Astrocyte (in vitro differentiated cells and primary cell): ENCODE measurements at regions not wholly inside any gene's neighbourhood (a gene's known extent, or its start where the extent isn't known, plus 50 kb on each side); places are given as distances from the start of the nearest gene placed in this dataset.

Source experiments
- DNase-seq: peaks from one replicate; pipeline ENCODE4 v3.0.0-alpha.2; 2010; ENCODE audit warnings: low read depth
- FAIRE-seq: peaks from 2 replicates; lab custom pipeline; 2011; peaks lifted over from hg19 to GRCh38; lab: Jason Lieb, UNC
- H2AFZ ChIP-seq: 2 replicates; pipeline ENCODE4 v1.6.0; 2012; ENCODE audit warnings: low read depth, low read length, inconsistent platforms
- H3K27ac ChIP-seq: 2 replicates; pipeline ENCODE4 v1.5.1; 2011; ENCODE audit warnings: low read depth, low read length, inconsistent platforms
- H3K27me3 ChIP-seq: 2 replicates; pipeline ENCODE4 v1.6.0; 2011; ENCODE audit warnings: low read length, inconsistent platforms; ENCODE audit not compliant: insufficient read depth
- H3K36me3 ChIP-seq: 2 replicates; pipeline ENCODE4 v1.5.1; 2011; ENCODE audit warnings: low read length, inconsistent platforms; ENCODE audit not compliant: insufficient read depth
- H3K4me1 ChIP-seq: 2 replicates; pipeline ENCODE4 v1.5.1; 2011; ENCODE audit warnings: low read length, inconsistent platforms; ENCODE audit not compliant: insufficient read depth
- H3K4me2 ChIP-seq: 2 replicates; pipeline ENCODE4 v1.6.0; 2012; ENCODE audit warnings: low read length, inconsistent platforms
- H3K4me3 ChIP-seq: 2 replicates; pipeline ENCODE4 v1.5.1; 2011; ENCODE audit warnings: low read depth, mild to moderate bottlenecking, low read length, inconsistent platforms; ENCODE audit not compliant: insufficient read depth
- H3K79me2 ChIP-seq: 2 replicates; pipeline ENCODE4 v1.6.0; 2012; ENCODE audit warnings: mild to moderate bottlenecking, low read length, inconsistent platforms; ENCODE audit not compliant: insufficient read depth
- H3K9ac ChIP-seq: 2 replicates; pipeline ENCODE4 v1.6.0; 2012; ENCODE audit warnings: mild to moderate bottlenecking, low read length, inconsistent platforms
- H3K9me3 ChIP-seq: 2 replicates; pipeline ENCODE4 v1.5.1; 2012; ENCODE audit warnings: low read depth, mild to moderate bottlenecking, low read length, inconsistent platforms; ENCODE audit not compliant: insufficient read depth
- H4K20me1 ChIP-seq: 2 replicates; pipeline ENCODE4 v1.6.0; 2012; ENCODE audit warnings: low read length, inconsistent platforms; ENCODE audit not compliant: insufficient read depth
- H3K27ac Mint-ChIP-seq: one replicate; pipeline ENCODE4 v1.8.0; 2021; ENCODE audit warnings: mild to moderate bottlenecking, mixed read lengths; ENCODE audit not compliant: unreplicated experiment
- H3K27me3 Mint-ChIP-seq: one replicate; pipeline ENCODE4 v1.8.0; 2021; ENCODE audit warnings: low read depth, mixed read lengths; ENCODE audit not compliant: unreplicated experiment
- H3K36me3 Mint-ChIP-seq: one replicate; pipeline ENCODE4 v1.8.0; 2021; ENCODE audit warnings: low read depth, mixed read lengths; ENCODE audit not compliant: unreplicated experiment
- H3K4me1 Mint-ChIP-seq: one replicate; pipeline ENCODE4 v1.8.0; 2021; ENCODE audit warnings: low read depth, mixed read lengths; ENCODE audit not compliant: unreplicated experiment
- H3K4me3 Mint-ChIP-seq: one replicate; pipeline ENCODE4 v1.8.0; 2021; ENCODE audit warnings: mild to moderate bottlenecking, moderate library complexity, mixed read lengths; ENCODE audit not compliant: unreplicated experiment
- H3K9me3 Mint-ChIP-seq: one replicate; pipeline ENCODE4 v1.8.0; 2021; ENCODE audit warnings: mild to moderate bottlenecking, mixed read lengths; ENCODE audit not compliant: unreplicated experiment
- EZH2 ChIP-seq: IDR thresholded peaks from 2 replicates; pipeline ENCODE4 v1.6.1; 2012; ENCODE audit warnings: mild to moderate bottlenecking, low read length, inconsistent platforms; ENCODE audit not compliant: insufficient read depth
- TF ChIP-seq, protein P1 (sequence below): IDR thresholded peaks from 2 replicates; pipeline ENCODE4 v1.5.1; 2011; ENCODE audit warnings: low read depth, mild to moderate bottlenecking, inconsistent platforms, low read length, moderate library complexity; ENCODE audit not compliant: insufficient read depth

DNA sequence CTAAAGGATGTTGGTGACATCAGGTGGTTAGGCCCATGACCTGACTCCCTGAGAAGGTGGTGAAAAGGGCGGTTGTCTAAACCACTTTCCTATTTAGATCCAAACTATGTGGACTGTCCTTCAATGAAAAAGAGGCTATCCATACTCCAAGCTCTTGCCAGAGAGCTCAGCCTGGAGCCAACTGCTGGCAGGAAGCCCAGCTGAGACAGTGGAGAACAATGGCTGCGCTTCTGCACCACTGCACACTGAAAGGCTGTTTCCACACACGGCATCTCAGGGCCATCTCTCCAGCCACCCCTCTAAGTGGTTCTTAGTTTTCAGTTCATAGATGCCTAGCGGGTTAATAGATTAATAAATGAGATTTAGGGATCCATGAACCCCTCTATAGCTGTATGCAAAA lies 488.8 kb upstream of the ZMIZ1 start:
- Histone ChIP-seq H3K9me3 (no peaks in the 10 kb centered on the region), H3K4me1 (peaks cover 10% of the 10 kb centered on the region), H3K27ac (no peak overlapping the region), H3K27me3 (peaks cover 9% of the 10 kb centered on the region), H3K4me2 (no peak overlapping the region), H3K4me3 (no peak overlapping the region), H3K79me2 (no peaks in the 10 kb centered on the region), H3K9ac (no peak overlapping the region), H2AFZ (no peak overlapping the region), H3K36me3 (no peaks in the 10 kb centered on the region), H4K20me1 (no peaks in the 10 kb centered on the region)
- Mint-ChIP-seq H3K27me3 (peaks cover 56% of the 10 kb centered on the region), H3K4me3 (no peak overlapping the region), H3K27ac (no peak overlapping the region), H3K4me1 (no peaks in the 10 kb centered on the region), H3K36me3 (no peaks in the 10 kb centered on the region), H3K9me3 (no peaks in the 10 kb centered on the region)
- DNase-seq (peak; percentile 74), FAIRE-seq (no peak)
- TF ChIP-seq, protein P1, sequence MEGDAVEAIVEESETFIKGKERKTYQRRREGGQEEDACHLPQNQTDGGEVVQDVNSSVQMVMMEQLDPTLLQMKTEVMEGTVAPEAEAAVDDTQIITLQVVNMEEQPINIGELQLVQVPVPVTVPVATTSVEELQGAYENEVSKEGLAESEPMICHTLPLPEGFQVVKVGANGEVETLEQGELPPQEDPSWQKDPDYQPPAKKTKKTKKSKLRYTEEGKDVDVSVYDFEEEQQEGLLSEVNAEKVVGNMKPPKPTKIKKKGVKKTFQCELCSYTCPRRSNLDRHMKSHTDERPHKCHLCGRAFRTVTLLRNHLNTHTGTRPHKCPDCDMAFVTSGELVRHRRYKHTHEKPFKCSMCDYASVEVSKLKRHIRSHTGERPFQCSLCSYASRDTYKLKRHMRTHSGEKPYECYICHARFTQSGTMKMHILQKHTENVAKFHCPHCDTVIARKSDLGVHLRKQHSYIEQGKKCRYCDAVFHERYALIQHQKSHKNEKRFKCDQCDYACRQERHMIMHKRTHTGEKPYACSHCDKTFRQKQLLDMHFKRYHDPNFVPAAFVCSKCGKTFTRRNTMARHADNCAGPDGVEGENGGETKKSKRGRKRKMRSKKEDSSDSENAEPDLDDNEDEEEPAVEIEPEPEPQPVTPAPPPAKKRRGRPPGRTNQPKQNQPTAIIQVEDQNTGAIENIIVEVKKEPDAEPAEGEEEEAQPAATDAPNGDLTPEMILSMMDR: no peak
- TF ChIP-seq EZH2: no peak

DNA sequence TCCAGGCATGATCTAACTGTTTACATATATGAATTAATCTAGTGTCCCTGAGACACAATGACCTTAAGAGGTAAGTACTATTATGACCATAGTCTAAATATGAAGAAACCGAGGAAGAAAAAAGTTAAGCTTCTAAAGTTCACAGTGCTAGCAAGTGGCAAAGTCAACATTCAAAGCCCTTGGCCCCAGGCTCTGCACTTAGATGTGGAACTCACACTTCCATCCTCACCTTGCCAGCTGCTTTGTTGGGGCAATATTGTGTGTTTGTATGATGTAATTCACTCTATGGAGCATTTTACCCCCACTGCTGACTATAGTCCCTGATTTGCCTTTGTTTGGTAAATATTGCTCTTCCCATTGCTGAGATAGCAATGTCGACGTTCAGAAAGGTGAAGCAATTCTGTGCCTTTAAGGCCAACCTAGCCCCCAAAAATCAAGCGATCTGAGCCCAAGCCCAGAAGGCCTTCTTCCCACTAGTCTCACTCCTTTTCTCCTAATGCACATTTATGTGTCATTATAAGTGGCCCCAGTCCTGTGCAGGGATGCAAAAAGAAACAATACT lies 487.6 kb upstream of the ZMIZ1 start:
- FAIRE-seq (no peak), DNase-seq (no peak)
- Histone ChIP-seq H2AFZ (no peak overlapping the region), H4K20me1 (no peaks in the 10 kb centered on the region), H3K27me3 (peaks cover 9% of the 10 kb centered on the region), H3K9ac (no peak overlapping the region), H3K9me3 (no peaks in the 10 kb centered on the region), H3K27ac (no peak overlapping the region), H3K36me3 (no peaks in the 10 kb centered on the region), H3K4me3 (no peak overlapping the region), H3K4me2 (no peak overlapping the region), H3K4me1 (no peaks in the 10 kb centered on the region), H3K79me2 (no peaks in the 10 kb centered on the region)
- no peaks in the 10 kb centered on the region for H3K4me1 Mint-ChIP-seq
- H3K36me3 Mint-ChIP-seq: no peaks in the 10 kb centered on the region
- H3K4me3 Mint-ChIP-seq: no peak overlapping the region
- peaks cover 57% of the 10 kb centered on the region for H3K27me3 Mint-ChIP-seq
- no peak overlapping the region for H3K27ac Mint-ChIP-seq
- TF ChIP-seq, protein P1: no peak
- TF ChIP-seq EZH2: no peak
- H3K9me3 Mint-ChIP-seq: no peaks in the 10 kb centered on the region

DNA sequence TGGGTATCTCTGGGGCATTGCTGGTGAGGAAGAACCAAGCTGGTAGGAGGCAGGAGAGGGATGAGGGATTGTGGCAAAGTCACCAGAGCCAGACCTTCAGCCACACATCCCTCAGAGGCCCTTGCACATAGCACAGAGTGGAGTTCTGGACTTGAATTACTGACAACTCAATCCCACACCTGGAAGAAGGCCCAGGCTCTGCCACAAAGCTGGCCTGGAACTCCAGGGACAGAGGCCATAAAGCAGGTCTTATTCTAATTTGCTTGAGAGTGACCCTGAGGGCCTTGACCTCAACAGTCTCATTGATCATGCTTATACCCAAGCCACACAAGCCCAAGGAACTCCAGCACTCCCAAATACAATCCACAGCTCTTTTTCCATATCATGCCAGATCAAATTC lies 486.2 kb upstream of the ZMIZ1 start:
- Histone ChIP-seq H3K9ac (no peak overlapping the region), H3K27me3 (peaks cover 9% of the 10 kb centered on the region), H4K20me1 (no peaks in the 10 kb centered on the region), H3K79me2 (no peaks in the 10 kb centered on the region), H3K4me1 (no peaks in the 10 kb centered on the region), H3K4me2 (no peak overlapping the region), H2AFZ (no peak overlapping the region), H3K36me3 (no peaks in the 10 kb centered on the region), H3K9me3 (no peaks in the 10 kb centered on the region), H3K27ac (no peak overlapping the region), H3K4me3 (no peak overlapping the region)
- Mint-ChIP-seq H3K27ac (no peak overlapping the region), H3K9me3 (no peaks in the 10 kb centered on the region), H3K4me3 (no peak overlapping the region), H3K27me3 (peaks cover 52% of the 10 kb centered on the region), H3K4me1 (no peaks in the 10 kb centered on the region), H3K36me3 (no peaks in the 10 kb centered on the region)
- FAIRE-seq: no peak
- DNase-seq: no peak
- TF ChIP-seq, protein P1: no peak
- TF ChIP-seq EZH2: no peak
